Panc1 (cell line): ENCODE measurements at regions not wholly inside any gene's neighbourhood (a gene's known extent, or its start where the extent isn't known, plus 50 kb on each side); places are given as distances from the start of the nearest gene placed in this dataset.

Source experiments
- ATAC-seq: fragments of 200-7000 bp; cut with Tn5 transposase; 2 replicates; pipeline ENCODE4 v1.9.1; 2020; ENCODE audit warnings: mild to moderate bottlenecking, moderate library complexity
- BruUV-seq: library from RNA; stranded (reverse); fragments of 400-500 nt; replicated peaks from 2 replicates; lab custom pipeline; 2021; lab: Mats Ljungman, UMichigan
- CTCF ChIA-PET: fragments of 300-600 bp; sonication (Branson Sonifier 250); formaldehyde crosslinking; loops from one replicate; lab custom pipeline; 2022; ENCODE audit warnings: antibody characterized with exemption; lab: Charles Lee
- POLR2A ChIA-PET: fragments of 300-600 bp; sonication (Branson Sonifier 250); formaldehyde crosslinking; loops from one replicate; lab custom pipeline; 2022; ENCODE audit warnings: antibody characterized with exemption; lab: Charles Lee
- DNase-seq: peaks from one replicate; pipeline ENCODE4 v3.0.0-alpha.2; 2010; ENCODE audit warnings: low read depth, low spot score
- H3K27ac ChIP-seq: 2 replicates; pipeline ENCODE4 v1.5.1; 2011; ENCODE audit warnings: mild to moderate bottlenecking, low read length, inconsistent platforms
- H3K27me3 ChIP-seq: fragments of 200-500 bp; sonication (Bioruptor generic); 2 replicates; pipeline ENCODE4 v1.6.0; 2014; ENCODE audit warnings: low read length, inconsistent platforms; ENCODE audit not compliant: control insufficient read depth, insufficient read depth
- H3K36me3 ChIP-seq: fragments of 200-500 bp; sonication (Bioruptor generic); 2 replicates; pipeline ENCODE4 v1.5.1; 2014; ENCODE audit warnings: inconsistent platforms, mild to moderate bottlenecking, low read length, moderate library complexity; ENCODE audit not compliant: control insufficient read depth, insufficient read depth
- H3K4me1 ChIP-seq: 2 replicates; pipeline ENCODE4 v1.5.1; 2011; ENCODE audit warnings: inconsistent platforms, mild to moderate bottlenecking, low read length, moderate library complexity; ENCODE audit not compliant: control insufficient read depth, insufficient read depth
- H3K4me3 ChIP-seq, 2 experiments: 2 replicates each; pipeline ENCODE4 v1.5.1; 2011 to 2012; ENCODE audit warnings: low read depth in 2 of 2, low read length in 2 of 2, mild to moderate bottlenecking in 2 of 2, inconsistent platforms in 1 of 2, moderate library complexity in 1 of 2
- H3K9me3 ChIP-seq: fragments of 200-500 bp; sonication (Bioruptor generic); 2 replicates; pipeline ENCODE4 v1.5.1; 2014; ENCODE audit warnings: low read depth, mild to moderate bottlenecking, inconsistent platforms, low read length, moderate library complexity; ENCODE audit not compliant: control insufficient read depth, insufficient read depth
- CTCF ChIP-seq: fragments of 450-650 bp; IDR thresholded peaks from 2 replicates; pipeline ENCODE4 v1.5.1; 2017; ENCODE audit warnings: mild to moderate bottlenecking
- POLR2AphosphoS5 ChIP-seq: IDR thresholded peaks from 2 replicates; pipeline ENCODE4 v1.6.1; 2012; ENCODE audit warnings: mild to moderate bottlenecking, low read depth, low read length, moderate library complexity
- SIN3A ChIP-seq: IDR thresholded peaks from 2 replicates; pipeline ENCODE4 v1.6.1; 2012; ENCODE audit warnings: low read depth, mild to moderate bottlenecking, low read length, moderate library complexity, borderline replicate concordance; ENCODE audit not compliant: insufficient read depth
- TCF7L2 ChIP-seq: IDR thresholded peaks from 2 replicates; pipeline ENCODE4 v1.6.1; 2011; ENCODE audit warnings: mild to moderate bottlenecking, low read depth, low read length, inconsistent platforms
- in situ Hi-C: cut with HindIII; loops from 2 replicates; pipeline ENCODE4 v1.10.0; 2016; ENCODE audit warnings: low sequenced_read_pairs, low pct_unique_long_range_greater_than_20kb
- intact Hi-C: fragments of 100-400 bp; cut with micrococcal nuclease; formaldehyde crosslinking; loops from one replicate; pipeline ENCODE4 v1.10.0; 2022; ENCODE audit not compliant: unreplicated experiment
- TF ChIP-seq, protein P1 (sequence below), 2 experiments: IDR thresholded peaks; 2 replicates each; pipeline ENCODE4 v1.6.1; 2011 to 2012; ENCODE audit warnings: low read depth in 2 of 2, control low read depth in 1 of 2, low read length in 1 of 2, mild to moderate bottlenecking in 1 of 2, moderate library complexity in 1 of 2; ENCODE audit not compliant: insufficient read depth in 1 of 2

- no TSS peak for BruUV-seq
- intact Hi-C loops = no loop called here
Measured at GRCh38 chr16:50940275-50940854, 198.5 kb downstream of the CYLD start.

DNA sequence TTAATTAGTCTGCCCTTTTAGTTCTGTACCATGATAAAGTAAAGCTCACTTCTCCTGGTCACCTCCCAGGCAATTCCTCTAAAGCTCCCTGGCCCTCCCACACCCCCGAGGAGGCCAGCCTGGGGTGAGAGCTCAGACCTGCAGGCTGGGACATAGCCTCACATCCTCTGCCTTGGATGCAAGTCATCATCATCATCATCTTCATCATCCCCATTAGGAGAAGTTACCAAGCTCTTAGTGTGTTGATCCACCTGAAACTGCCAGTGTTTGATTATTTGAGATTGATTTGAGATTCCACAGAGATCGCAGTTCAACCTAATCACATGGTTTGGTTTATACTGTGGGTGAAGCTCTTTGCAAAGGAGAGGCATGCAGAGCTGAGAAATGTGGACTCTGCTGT lies 197.5 kb downstream of the CYLD start:
- no peaks in the 10 kb centered on the region for H3K4me1 ChIP-seq
- no peak for ATAC-seq
- no peak overlapping the region for H3K27ac ChIP-seq
- no peak for TF ChIP-seq TCF7L2
- TF ChIP-seq, protein P1, sequence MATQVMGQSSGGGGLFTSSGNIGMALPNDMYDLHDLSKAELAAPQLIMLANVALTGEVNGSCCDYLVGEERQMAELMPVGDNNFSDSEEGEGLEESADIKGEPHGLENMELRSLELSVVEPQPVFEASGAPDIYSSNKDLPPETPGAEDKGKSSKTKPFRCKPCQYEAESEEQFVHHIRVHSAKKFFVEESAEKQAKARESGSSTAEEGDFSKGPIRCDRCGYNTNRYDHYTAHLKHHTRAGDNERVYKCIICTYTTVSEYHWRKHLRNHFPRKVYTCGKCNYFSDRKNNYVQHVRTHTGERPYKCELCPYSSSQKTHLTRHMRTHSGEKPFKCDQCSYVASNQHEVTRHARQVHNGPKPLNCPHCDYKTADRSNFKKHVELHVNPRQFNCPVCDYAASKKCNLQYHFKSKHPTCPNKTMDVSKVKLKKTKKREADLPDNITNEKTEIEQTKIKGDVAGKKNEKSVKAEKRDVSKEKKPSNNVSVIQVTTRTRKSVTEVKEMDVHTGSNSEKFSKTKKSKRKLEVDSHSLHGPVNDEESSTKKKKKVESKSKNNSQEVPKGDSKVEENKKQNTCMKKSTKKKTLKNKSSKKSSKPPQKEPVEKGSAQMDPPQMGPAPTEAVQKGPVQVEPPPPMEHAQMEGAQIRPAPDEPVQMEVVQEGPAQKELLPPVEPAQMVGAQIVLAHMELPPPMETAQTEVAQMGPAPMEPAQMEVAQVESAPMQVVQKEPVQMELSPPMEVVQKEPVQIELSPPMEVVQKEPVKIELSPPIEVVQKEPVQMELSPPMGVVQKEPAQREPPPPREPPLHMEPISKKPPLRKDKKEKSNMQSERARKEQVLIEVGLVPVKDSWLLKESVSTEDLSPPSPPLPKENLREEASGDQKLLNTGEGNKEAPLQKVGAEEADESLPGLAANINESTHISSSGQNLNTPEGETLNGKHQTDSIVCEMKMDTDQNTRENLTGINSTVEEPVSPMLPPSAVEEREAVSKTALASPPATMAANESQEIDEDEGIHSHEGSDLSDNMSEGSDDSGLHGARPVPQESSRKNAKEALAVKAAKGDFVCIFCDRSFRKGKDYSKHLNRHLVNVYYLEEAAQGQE (IDR thresholded peaks at IDR 0.05; ENCODE audit: insufficient read depth in 1 of 2, low read depth in 2 of 2, low read length in 1 of 2) = no peak
- TF ChIP-seq POLR2AphosphoS5 = no peak
- TF ChIP-seq CTCF = no peak
- no peak for TF ChIP-seq SIN3A
- H3K27me3 ChIP-seq = no peaks in the 10 kb centered on the region
- BruUV-seq = no TSS peak
- ChIA-PET CTCF (no interaction called here), POLR2A (no interaction called here)
- no peaks in the 10 kb centered on the region for H3K9me3 ChIP-seq
- H3K4me3 ChIP-seq = no peak overlapping the region
- intact Hi-C loops = no loop called here
- DNase-seq = no peak
- in situ Hi-C loops = no loop called here
- no peaks in the 10 kb centered on the region for H3K36me3 ChIP-seq

More at GRCh38 chr16:50940275-50940854, 198.5 kb downstream of the CYLD start:
- TF ChIP-seq SIN3A = no peak
- TF ChIP-seq, protein P1 (IDR thresholded peaks at IDR 0.05; ENCODE audit: insufficient read depth in 1 of 2, low read depth in 2 of 2, low read length in 1 of 2) = no peak
- no peak for DNase-seq
- H3K9me3 ChIP-seq = no peaks in the 10 kb centered on the region
- no peaks in the 10 kb centered on the region for H3K27me3 ChIP-seq
- ATAC-seq = no peak
- H3K4me3 ChIP-seq = no peak overlapping the region
- ChIA-PET CTCF (no interaction called here), POLR2A (interaction anchor here (0.6 kb wide), 1 partner anchor 74 kb away, joined by 4 read pairs; no protein-coding TSS in a partner anchor)
- H3K36me3 ChIP-seq = no peaks in the 10 kb centered on the region
- H3K27ac ChIP-seq = no peak overlapping the region
- H3K4me1 ChIP-seq = no peaks in the 10 kb centered on the region
- in situ Hi-C loops = no loop called here
